GM23248 (cell line): ENCODE measurements at regions not wholly inside any gene's neighbourhood (a gene's known extent, or its start where the extent isn't known, plus 50 kb on each side); places are given as distances from the start of the nearest gene placed in this dataset.

ENCODE experiments used
- EZH2 ChIP-seq: fragments of 200-600 bp; sonication (generic); IDR thresholded peaks from 2 replicates; pipeline ENCODE4 v1.6.1; 2018; ENCODE audit warnings: antibody characterized with exemption, mild to moderate bottlenecking; ENCODE audit not compliant: insufficient read depth, poor library complexity, severe bottlenecking
- EZH2phosphoT487 ChIP-seq: fragments of 200-600 bp; sonication (generic); IDR thresholded peaks from 2 replicates; pipeline ENCODE4 v1.6.1; 2018; ENCODE audit warnings: antibody characterized with exemption, moderate library complexity, mild to moderate bottlenecking, low read depth; ENCODE audit not compliant: insufficient read depth

- no peak for TF ChIP-seq EZH2
- no peak for TF ChIP-seq EZH2phosphoT487
Observed at GRCh38 chr15:23761386-23761785, 74.3 kb upstream of the NDN start.
